Esophagus muscularis mucosa (tissue), 4 donors: ENCODE measurements at regions not wholly inside any gene's neighbourhood (a gene's known extent, or its start where the extent isn't known, plus 50 kb on each side); places are given as distances from the start of the nearest gene placed in this dataset.
A peak's percentile ranks its signal among the peaks of the same experiment; 100 is the strongest.

ENCODE experiments used
- DNase-seq: peaks from one replicate; pipeline ENCODE4 v3.0.0-alpha.2; 2017; ENCODE audit errors: extremely low spot score
- H3K27ac ChIP-seq, 4 donors: fragments of 200-600 bp; sonication (generic); replicated peaks in 1 of 4; 1 replicate in 3 of 4; 2 replicates in 1 of 4; pipeline ENCODE4 v1.5.1; 2016 to 2019; ENCODE audit warnings: mild to moderate bottlenecking in 1 of 4
- H3K27me3 ChIP-seq, 4 donors: fragments of 200-600 bp; sonication (generic); one replicate each; pipeline versions ENCODE4 v1.5.1 to v1.6.0; 2016 to 2019
- H3K36me3 ChIP-seq, 4 donors: fragments of 200-600 bp; sonication (generic); one replicate each; pipeline ENCODE4 v1.5.1; 2016 to 2019
- H3K4me1 ChIP-seq, 4 donors: fragments of 200-600 bp; sonication (generic); one replicate each; pipeline ENCODE4 v1.5.1; 2016 to 2019
- H3K4me3 ChIP-seq, 4 donors: fragments of 200-600 bp; sonication (generic); 1 replicate in 2 of 4; 2 replicates in 2 of 4; pipeline ENCODE4 v1.5.1; 2016 to 2019; ENCODE audit warnings: mild to moderate bottlenecking in 4 of 4, moderate library complexity in 1 of 4
- H3K9me3 ChIP-seq, 4 donors: fragments of 200-600 bp; sonication (generic); 1 replicate in 3 of 4; 2 replicates in 1 of 4; pipeline ENCODE4 v1.5.1; 2016 to 2019
- EP300 ChIP-seq: sonication (generic); formaldehyde crosslinking; IDR thresholded peaks from one replicate; pipeline ENCODE4 v1.6.1; 2017; ENCODE audit warnings: antibody characterized with exemption
- POLR2A ChIP-seq: fragments of 450-650 bp; IDR thresholded peaks from one replicate; pipeline ENCODE4 v1.6.1; 2017; ENCODE audit warnings: antibody characterized with exemption, moderate library complexity, mild to moderate bottlenecking, low read depth
- POLR2AphosphoS5 ChIP-seq, 2 donors: sonication (generic); formaldehyde crosslinking; IDR thresholded peaks; one replicate each; pipeline ENCODE4 v1.6.1; 2017; ENCODE audit warnings: antibody characterized with exemption in 2 of 2
- WGBS: methylation state at CpG from one replicate; pipeline ENCODE4 v1.1.5; 2018; 5-methylcytosine and 5-hydroxymethylcytosine counted together
- intact Hi-C: fragments of 100-400 bp; cut with DNase I; formaldehyde crosslinking; loops from one replicate; pipeline ENCODE4 v1.15.1; 2023
- TF ChIP-seq, protein P1 (sequence below), 3 experiments: fragments of 200-600 bp in 2 of 3; fragments of 450-650 bp in 1 of 3; sonication (generic) in 2 of 3; IDR thresholded peaks; one replicate each; pipeline ENCODE4 v1.5.1; 2017 to 2019; ENCODE audit warnings: antibody characterized with exemption in 3 of 3, mild to moderate bottlenecking in 2 of 3, moderate library complexity in 1 of 3

DNA sequence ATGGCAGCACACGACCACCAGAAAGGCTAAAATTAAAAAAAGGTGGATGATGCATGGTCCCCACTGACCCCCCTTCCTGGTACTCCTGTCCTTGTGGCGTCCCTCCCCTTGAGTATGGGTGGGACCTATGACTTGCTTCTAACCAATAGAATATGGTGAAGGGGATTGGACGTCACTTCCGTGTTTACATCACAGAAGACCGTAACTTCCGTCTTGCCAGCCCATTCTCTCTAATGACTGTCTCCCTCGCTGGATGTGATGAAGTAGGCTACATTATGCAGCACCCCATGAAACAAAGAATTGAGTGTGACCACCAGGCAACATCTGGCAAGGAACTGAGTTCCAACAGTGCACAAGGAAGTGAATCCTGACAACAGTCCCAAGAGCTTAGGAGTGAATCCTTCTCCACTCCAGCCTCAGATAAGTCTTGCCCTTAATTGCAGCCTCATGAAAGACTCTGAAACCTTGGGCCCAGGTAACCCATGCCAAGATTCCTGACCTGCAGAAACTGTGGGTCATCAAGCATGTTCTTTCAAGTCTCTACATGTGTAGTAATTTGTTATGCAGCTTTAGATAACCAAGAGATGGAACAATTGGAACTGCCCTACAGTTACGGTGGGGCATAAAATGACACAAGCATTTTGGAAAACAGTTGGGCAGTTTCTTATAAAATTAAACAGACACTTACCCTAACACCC lies 80.1 kb upstream of the NPAS2 start:
- Histone ChIP-seq H3K4me3 (no peak overlapping the region), H3K27me3 (no peaks in the 10 kb centered on the region), H3K36me3 (no peaks in the 10 kb centered on the region), H3K27ac (no peak overlapping the region), H3K4me1 (peaks cover 0 to 20% (median 16%) of the 10 kb centered on the region in 4 donors), H3K9me3 (no peaks in the 10 kb centered on the region)
- DNase-seq = peak; percentile 74
- WGBS = 88% methylated on average over 8 of the region's 8 CpGs
- TF ChIP-seq POLR2A (no peak), POLR2AphosphoS5 (IDR thresholded peaks at IDR 0.05) (no peak), EP300 (no peak)
- TF ChIP-seq, protein P1, sequence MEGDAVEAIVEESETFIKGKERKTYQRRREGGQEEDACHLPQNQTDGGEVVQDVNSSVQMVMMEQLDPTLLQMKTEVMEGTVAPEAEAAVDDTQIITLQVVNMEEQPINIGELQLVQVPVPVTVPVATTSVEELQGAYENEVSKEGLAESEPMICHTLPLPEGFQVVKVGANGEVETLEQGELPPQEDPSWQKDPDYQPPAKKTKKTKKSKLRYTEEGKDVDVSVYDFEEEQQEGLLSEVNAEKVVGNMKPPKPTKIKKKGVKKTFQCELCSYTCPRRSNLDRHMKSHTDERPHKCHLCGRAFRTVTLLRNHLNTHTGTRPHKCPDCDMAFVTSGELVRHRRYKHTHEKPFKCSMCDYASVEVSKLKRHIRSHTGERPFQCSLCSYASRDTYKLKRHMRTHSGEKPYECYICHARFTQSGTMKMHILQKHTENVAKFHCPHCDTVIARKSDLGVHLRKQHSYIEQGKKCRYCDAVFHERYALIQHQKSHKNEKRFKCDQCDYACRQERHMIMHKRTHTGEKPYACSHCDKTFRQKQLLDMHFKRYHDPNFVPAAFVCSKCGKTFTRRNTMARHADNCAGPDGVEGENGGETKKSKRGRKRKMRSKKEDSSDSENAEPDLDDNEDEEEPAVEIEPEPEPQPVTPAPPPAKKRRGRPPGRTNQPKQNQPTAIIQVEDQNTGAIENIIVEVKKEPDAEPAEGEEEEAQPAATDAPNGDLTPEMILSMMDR (IDR thresholded peaks at IDR 0.05) = no peak
- intact Hi-C loops = loop anchor here (5.0 to 10.0 kb wide), 2 partner anchors 82 to 135 kb away; partner anchors contain the start of gene NPAS2

DNA sequence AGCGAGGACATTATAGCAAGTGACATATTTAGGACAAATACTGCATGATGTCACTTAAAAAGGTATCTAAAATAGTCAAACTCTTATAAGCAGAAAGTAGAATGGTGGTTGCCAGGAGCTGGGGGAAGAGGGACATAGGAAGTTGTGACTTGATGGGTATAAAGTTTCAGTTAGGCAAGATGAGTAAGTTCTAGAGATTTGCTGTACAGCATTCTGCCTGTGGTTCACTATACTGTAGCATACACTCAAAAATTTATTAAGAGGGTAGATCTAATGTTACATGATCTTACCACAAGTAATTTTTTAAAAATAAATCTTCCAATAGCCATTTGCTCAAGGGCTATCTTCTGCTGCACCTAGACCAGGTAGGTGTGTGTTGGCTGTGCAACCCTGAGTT lies 78.1 kb upstream of the NPAS2 start:
- WGBS = 87% methylated on average over 1 of the region's 1 CpG
- no peaks in the 10 kb centered on the region for H3K9me3 ChIP-seq

GRCh38 chr2:100742277-100743254 lies 77.4 kb upstream of the NPAS2 start:
- H3K36me3 ChIP-seq = no peaks in the 10 kb centered on the region
- intact Hi-C loops = loop anchor here (5.0 kb wide), 1 partner anchor 80 kb away; the partner anchor contains the start of gene NPAS2
- no peaks in the 10 kb centered on the region for H3K9me3 ChIP-seq
- no peak for TF ChIP-seq EP300
- TF ChIP-seq POLR2A = no peak
- TF ChIP-seq, protein P1 (IDR thresholded peaks at IDR 0.05) = no peak
- peak; percentile 65 to 84 for TF ChIP-seq POLR2AphosphoS5 (IDR thresholded peaks at IDR 0.05)
- no peaks in the 10 kb centered on the region for H3K27me3 ChIP-seq
- no peak overlapping the region for H3K4me3 ChIP-seq
- WGBS = 26% methylated on average over 12 of the region's 12 CpGs
- peaks cover 0 to 20% (median 16%) of the 10 kb centered on the region in 4 donors for H3K4me1 ChIP-seq
- peak; percentile 91 for DNase-seq
- peak overlapping the region; percentile 54 to 67 (median 60) for H3K27ac ChIP-seq

More for the DNA sequence above, 78.1 kb upstream of the NPAS2 start:
- H3K27ac ChIP-seq = peak overlapping the region; percentile 54 to 67 (median 60)
- no peaks in the 10 kb centered on the region for H3K36me3 ChIP-seq
- DNase-seq = no peak
- no peak overlapping the region for H3K4me3 ChIP-seq
- TF ChIP-seq, protein P1 (IDR thresholded peaks at IDR 0.05) = no peak
- TF ChIP-seq EP300 (no peak), POLR2A (no peak), POLR2AphosphoS5 (IDR thresholded peaks at IDR 0.05) (no peak)
- no peaks in the 10 kb centered on the region for H3K27me3 ChIP-seq
- peaks cover 0 to 20% (median 16%) of the 10 kb centered on the region in 4 donors for H3K4me1 ChIP-seq
- intact Hi-C loops = loop anchor here (5.0 kb wide), 1 partner anchor 80 kb away; the partner anchor contains the start of gene NPAS2

DNA sequence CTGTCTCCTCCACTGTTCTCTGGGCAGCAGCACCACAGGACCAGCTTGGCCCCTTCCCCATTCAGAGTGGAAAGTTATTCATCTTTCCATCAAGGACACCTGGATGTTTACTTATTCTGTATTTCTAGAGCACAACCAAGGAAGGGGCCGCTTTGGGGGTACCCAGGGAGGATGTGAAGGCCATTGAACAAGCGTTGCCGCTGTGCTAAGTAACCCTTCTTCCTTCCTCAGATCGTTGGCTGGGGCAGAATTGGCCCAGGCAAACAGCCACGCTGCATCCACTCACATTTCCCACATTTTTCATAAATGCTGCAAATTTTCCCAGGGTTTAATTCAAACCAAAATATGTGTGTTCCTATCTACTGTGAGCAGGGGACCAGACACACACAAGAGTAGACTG lies 76.2 kb upstream of the NPAS2 start:
- 66% methylated on average over 5 of the region's 5 CpGs for WGBS
- TF ChIP-seq EP300 = no peak
- TF ChIP-seq POLR2A = no peak
- TF ChIP-seq, protein P1 (IDR thresholded peaks at IDR 0.05) = no peak
- TF ChIP-seq POLR2AphosphoS5 (IDR thresholded peaks at IDR 0.05) = no peak
- no peak overlapping the region for H3K4me3 ChIP-seq
- intact Hi-C loops = loop anchor here (5.0 kb wide), 1 partner anchor 79 kb away; the partner anchor contains the start of gene NPAS2
- no peaks in the 10 kb centered on the region for H3K27me3 ChIP-seq
- no peaks in the 10 kb centered on the region for H3K9me3 ChIP-seq
- DNase-seq = peak; percentile 72
- H3K27ac ChIP-seq = no peak overlapping the region
- peaks cover 0 to 22% (median 17%) of the 10 kb centered on the region in 4 donors for H3K4me1 ChIP-seq
- no peaks in the 10 kb centered on the region for H3K36me3 ChIP-seq
